ENCODE measurements at regions not wholly inside any gene's neighbourhood (a gene's known extent, or its start where the extent isn't known, plus 50 kb on each side); places are given as distances from the start of the nearest gene placed in this dataset.

DNA sequence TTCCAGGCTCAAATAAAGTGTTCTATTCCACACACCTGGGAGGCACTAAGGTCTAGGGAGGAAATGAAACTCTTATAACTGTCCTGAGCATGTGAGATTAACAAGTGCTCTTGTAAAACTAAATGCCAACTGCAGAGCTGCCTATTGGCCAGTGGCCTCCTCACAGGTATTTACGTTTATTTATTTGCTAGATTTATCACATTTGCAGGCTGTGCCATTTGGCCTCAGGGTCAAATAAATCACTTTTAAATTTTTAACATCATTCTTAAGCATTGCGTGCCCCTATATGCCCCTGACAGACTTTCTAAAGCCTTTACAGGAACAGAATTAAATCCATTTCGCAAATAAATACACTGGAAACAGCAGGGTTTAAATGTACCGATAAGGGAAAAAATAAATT lies 381.8 kb upstream of the NFE2L3 start:
- H3K4me3 ChIP-seq (ENCODE audit: low read depth, low read length, poor library complexity, severe bottlenecking) = no peak overlapping the region
- BruUV-seq (replicated peaks) = no TSS peak
- H3K4me2 ChIP-seq (ENCODE audit: low read length) = no peak overlapping the region
- H2AFZ ChIP-seq (ENCODE audit: low read length) = no peak overlapping the region
- CTCF ChIA-PET (ENCODE audit: unreplicated experiment) = no interaction called here
- no peaks in the 10 kb centered on the region for H3K9me3 ChIP-seq (ENCODE audit: low read length)
- POLR2A ChIA-PET = no interaction called here
- TF ChIP-seq, protein P1, sequence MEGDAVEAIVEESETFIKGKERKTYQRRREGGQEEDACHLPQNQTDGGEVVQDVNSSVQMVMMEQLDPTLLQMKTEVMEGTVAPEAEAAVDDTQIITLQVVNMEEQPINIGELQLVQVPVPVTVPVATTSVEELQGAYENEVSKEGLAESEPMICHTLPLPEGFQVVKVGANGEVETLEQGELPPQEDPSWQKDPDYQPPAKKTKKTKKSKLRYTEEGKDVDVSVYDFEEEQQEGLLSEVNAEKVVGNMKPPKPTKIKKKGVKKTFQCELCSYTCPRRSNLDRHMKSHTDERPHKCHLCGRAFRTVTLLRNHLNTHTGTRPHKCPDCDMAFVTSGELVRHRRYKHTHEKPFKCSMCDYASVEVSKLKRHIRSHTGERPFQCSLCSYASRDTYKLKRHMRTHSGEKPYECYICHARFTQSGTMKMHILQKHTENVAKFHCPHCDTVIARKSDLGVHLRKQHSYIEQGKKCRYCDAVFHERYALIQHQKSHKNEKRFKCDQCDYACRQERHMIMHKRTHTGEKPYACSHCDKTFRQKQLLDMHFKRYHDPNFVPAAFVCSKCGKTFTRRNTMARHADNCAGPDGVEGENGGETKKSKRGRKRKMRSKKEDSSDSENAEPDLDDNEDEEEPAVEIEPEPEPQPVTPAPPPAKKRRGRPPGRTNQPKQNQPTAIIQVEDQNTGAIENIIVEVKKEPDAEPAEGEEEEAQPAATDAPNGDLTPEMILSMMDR (conservative IDR thresholded peaks at IDR 0.05; ENCODE audit: low read length) = no peak
- no peak for TF ChIP-seq EZH2phosphoT487 (IDR thresholded peaks at IDR 0.05; ENCODE audit: borderline replicate concordance, low read depth, low read length)
- DNase-seq (ENCODE audit: low spot score) = no peak
- no peaks in the 10 kb centered on the region for H4K20me1 ChIP-seq (ENCODE audit: insufficient read depth, low read length)
- H3K4me1 ChIP-seq (ENCODE audit: insufficient read depth, low read length, poor library complexity, severe bottlenecking) = no peaks in the 10 kb centered on the region
- H3K36me3 ChIP-seq (ENCODE audit: insufficient read depth, low read length) = no peaks in the 10 kb centered on the region
- H3K9me2 ChIP-seq (ENCODE audit: insufficient read depth, low read length) = no peaks in the 10 kb centered on the region
- no peaks in the 10 kb centered on the region for H3K79me2 ChIP-seq (ENCODE audit: insufficient read depth, low read depth, low read length)
- intact Hi-C loops (cut with micrococcal nuclease; ENCODE audit: unreplicated experiment) = no loop called here
- H3K27ac ChIP-seq (ENCODE audit: low read depth, low read length, poor library complexity, severe bottlenecking) = no peak overlapping the region

DNA sequence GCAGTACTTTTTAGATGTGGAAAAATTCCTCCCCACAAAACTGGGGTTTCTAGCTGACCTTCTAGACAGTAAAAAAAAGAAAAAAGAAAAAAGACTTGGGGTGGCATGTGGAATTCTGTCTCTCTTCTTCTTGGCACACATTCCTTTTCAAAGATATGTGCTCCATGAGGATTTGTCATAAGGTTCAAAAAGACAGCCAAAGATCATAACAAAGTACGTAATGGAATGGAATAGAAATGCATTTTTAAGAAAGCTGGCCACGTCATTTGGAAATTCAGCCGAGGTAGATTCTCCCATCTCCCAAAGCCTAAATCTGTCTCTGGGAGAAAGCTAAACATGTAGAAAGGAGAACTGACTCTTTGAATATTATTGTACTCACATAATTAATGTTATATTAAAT lies 381.3 kb upstream of the NFE2L3 start:
- no peak for DNase-seq (ENCODE audit: low spot score)
- Histone ChIP-seq H3K9me2 (ENCODE audit: insufficient read depth, low read length) (no peaks in the 10 kb centered on the region), H3K9me3 (ENCODE audit: low read length) (no peaks in the 10 kb centered on the region), H3K27ac (ENCODE audit: low read depth, low read length, poor library complexity, severe bottlenecking) (no peak overlapping the region), H3K36me3 (ENCODE audit: insufficient read depth, low read length) (no peaks in the 10 kb centered on the region), H4K20me1 (ENCODE audit: insufficient read depth, low read length) (no peaks in the 10 kb centered on the region), H3K4me3 (ENCODE audit: low read depth, low read length, poor library complexity, severe bottlenecking) (no peak overlapping the region), H2AFZ (ENCODE audit: low read length) (no peak overlapping the region), H3K4me1 (ENCODE audit: insufficient read depth, low read length, poor library complexity, severe bottlenecking) (no peaks in the 10 kb centered on the region), H3K4me2 (ENCODE audit: low read length) (no peak overlapping the region), H3K79me2 (ENCODE audit: insufficient read depth, low read depth, low read length) (no peaks in the 10 kb centered on the region)
- ChIA-PET CTCF (ENCODE audit: unreplicated experiment) (no interaction called here), POLR2A (interaction anchor here (0.5 kb wide), 1 partner anchor 205 kb away, joined by 3 read pairs; no protein-coding TSS in a partner anchor)
- intact Hi-C loops (cut with micrococcal nuclease; ENCODE audit: unreplicated experiment) = no loop called here
- no peak for TF ChIP-seq EZH2phosphoT487 (IDR thresholded peaks at IDR 0.05; ENCODE audit: borderline replicate concordance, low read depth, low read length)
- TF ChIP-seq, protein P1 (conservative IDR thresholded peaks at IDR 0.05; ENCODE audit: low read length) = no peak
- no TSS peak for BruUV-seq (replicated peaks)

DNA sequence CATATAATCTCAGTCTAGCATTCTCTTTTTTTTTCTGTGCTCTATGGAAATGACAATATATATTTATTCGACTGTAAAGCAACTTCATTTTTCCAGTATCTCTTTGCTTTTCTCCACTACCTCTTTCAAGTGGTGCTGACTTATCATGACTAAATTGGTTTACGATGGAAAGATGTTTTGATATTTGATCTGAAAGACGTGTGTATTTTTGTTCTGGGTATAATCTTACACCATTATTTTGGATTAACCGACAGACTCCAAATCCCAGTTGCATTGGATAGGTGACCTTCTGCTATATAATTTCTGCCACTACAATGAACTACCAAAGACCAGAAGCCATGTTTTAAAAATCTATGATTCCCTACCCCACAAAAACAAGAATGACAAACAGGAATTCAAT lies 380.5 kb upstream of the NFE2L3 start:
- H3K4me1 ChIP-seq (ENCODE audit: insufficient read depth, low read length, poor library complexity, severe bottlenecking) = no peaks in the 10 kb centered on the region
- no peaks in the 10 kb centered on the region for H3K36me3 ChIP-seq (ENCODE audit: insufficient read depth, low read length)
- no peak overlapping the region for H3K27ac ChIP-seq (ENCODE audit: low read depth, low read length, poor library complexity, severe bottlenecking)
- TF ChIP-seq, protein P1 (conservative IDR thresholded peaks at IDR 0.05; ENCODE audit: low read length) = no peak
- no peak for TF ChIP-seq EZH2phosphoT487 (IDR thresholded peaks at IDR 0.05; ENCODE audit: borderline replicate concordance, low read depth, low read length)
- no peaks in the 10 kb centered on the region for H4K20me1 ChIP-seq (ENCODE audit: insufficient read depth, low read length)
- DNase-seq (ENCODE audit: low spot score) = no peak
- H3K4me3 ChIP-seq (ENCODE audit: low read depth, low read length, poor library complexity, severe bottlenecking) = no peak overlapping the region
- no peaks in the 10 kb centered on the region for H3K9me2 ChIP-seq (ENCODE audit: insufficient read depth, low read length)
- no TSS peak for BruUV-seq (replicated peaks)
- no peak overlapping the region for H2AFZ ChIP-seq (ENCODE audit: low read length)
- CTCF ChIA-PET (ENCODE audit: unreplicated experiment) = no interaction called here
- no peaks in the 10 kb centered on the region for H3K79me2 ChIP-seq (ENCODE audit: insufficient read depth, low read depth, low read length)
- intact Hi-C loops (cut with micrococcal nuclease; ENCODE audit: unreplicated experiment) = no loop called here
- POLR2A ChIA-PET = interaction anchor here (0.5 kb wide), 1 partner anchor 206 kb away, joined by 3 read pairs; no protein-coding TSS in a partner anchor
- no peak overlapping the region for H3K4me2 ChIP-seq (ENCODE audit: low read length)
- no peaks in the 10 kb centered on the region for H3K9me3 ChIP-seq (ENCODE audit: low read length)

Data from OCI-LY7 (cell line).